A549 (cell line): ENCODE measurements at regions not wholly inside any gene's neighbourhood (a gene's known extent, or its start where the extent isn't known, plus 50 kb on each side); places are given as distances from the start of the nearest gene placed in this dataset.

ENCODE experiments used
- ATAC-seq, 2 experiments: fragments of 200-7000 bp in 1 of 2; fragments of >200 bp in 1 of 2; cut with Nextera tagmentation in 1 of 2; cut with Tn5 transposase in 1 of 2; 3 replicates each; pipeline versions ENCODE4 v1.8.0 to v1.9.1; 2018 to 2020; ENCODE audit warnings: mild to moderate bottlenecking in 1 of 2, moderate library complexity in 1 of 2
- CTCF ChIA-PET: fragments of 300-600 bp; sonication (Branson Sonifier 250); formaldehyde crosslinking; extraction: SDS; loops from one replicate; lab custom pipeline; 2021; ENCODE audit warnings: antibody characterized with exemption, inconsistent platforms; lab: Yijun Ruan, JAX
- POLR2A ChIA-PET: fragments of 350-600 bp; formaldehyde crosslinking; extraction: SDS; loops from one replicate; lab custom pipeline; 2021; ENCODE audit warnings: antibody characterized with exemption, inconsistent platforms; lab: Yijun Ruan, JAX
- DNase-seq, 2 experiments: peaks; one replicate each; pipeline versions ENCODE4 v3.0.0 to v3.0.0-alpha.2; 2011 to 2016; ENCODE audit warnings: low read depth in 1 of 2, low spot score in 1 of 2
- FAIRE-seq: peaks from 2 replicates; lab custom pipeline; 2011; peaks lifted over from hg19 to GRCh38; lab: Jason Lieb, UNC
- H3K27ac ChIP-seq, 2 experiments: fragments of >200 bp; sonication (Bioruptor Twin); formaldehyde crosslinking; 3 replicates each; pipeline ENCODE4 v1.5.1; 2016 to 2017
- H3K4me1 ChIP-seq: fragments of >200 bp; sonication (Bioruptor Twin); formaldehyde crosslinking; 3 replicates; pipeline ENCODE4 v1.6.1; 2016
- H3K4me2 ChIP-seq: fragments of >200 bp; sonication (Bioruptor Twin); formaldehyde crosslinking; 3 replicates; pipeline ENCODE4 v1.6.1; 2016
- H3K4me3 ChIP-seq: fragments of >200 bp; sonication (Bioruptor Twin); formaldehyde crosslinking; 3 replicates; pipeline ENCODE4 v1.5.1; 2016
- H3K9me3 ChIP-seq: fragments of >200 bp; sonication (Bioruptor Twin); formaldehyde crosslinking; 3 replicates; pipeline ENCODE4 v1.6.1; 2016
- CBX2 ChIP-seq: fragments of 200-600 bp; sonication (generic); IDR thresholded peaks from 2 replicates; pipeline ENCODE4 v1.6.1; 2016; ENCODE audit warnings: low read depth, mild to moderate bottlenecking, borderline replicate concordance
- CBX8 ChIP-seq: fragments of 200-600 bp; sonication (generic); IDR thresholded peaks from 2 replicates; pipeline ENCODE4 v1.6.1; 2016
- CTCF ChIP-seq: fragments of >200 bp; sonication (Bioruptor Twin); formaldehyde crosslinking; IDR thresholded peaks from 3 replicates; pipeline ENCODE4 v1.5.1; 2016
- E2F6 ChIP-seq: IDR thresholded peaks from 2 replicates; pipeline ENCODE4 v1.6.1; 2012; ENCODE audit warnings: low read depth, borderline replicate concordance
- EP300 ChIP-seq, 2 experiments: fragments of >200 bp; sonication (Bioruptor Twin); formaldehyde crosslinking; IDR thresholded peaks; 2 replicates in 1 of 2; 3 replicates in 1 of 2; pipeline ENCODE4 v1.6.1; 2016 to 2017
- ESRRA ChIP-seq: fragments of 150-350 bp; IDR thresholded peaks from 2 replicates; pipeline ENCODE4 v1.6.1; 2014; ENCODE audit warnings: mild to moderate bottlenecking, low read length, borderline replicate concordance
- FOSB ChIP-seq: fragments of 250-450 bp; sonication (Bioruptor Pico); IDR thresholded peaks from 2 replicates; pipeline ENCODE4 v1.5.0; 2020; ENCODE audit warnings: mild to moderate bottlenecking, moderate library complexity
- FOSL2 ChIP-seq, 2 experiments: fragments of 450-650 bp in 1 of 2; fragments of >200 bp in 1 of 2; sonication (Bioruptor Twin) in 1 of 2; formaldehyde crosslinking; IDR thresholded peaks; 2 replicates each; pipeline versions ENCODE4 v1.5.0 to v1.6.1; 2016 to 2020; ENCODE audit warnings: mild to moderate bottlenecking in 1 of 2, moderate library complexity in 1 of 2
- GATA3 ChIP-seq: IDR thresholded peaks from 2 replicates; pipeline ENCODE4 v1.6.1; 2012; ENCODE audit warnings: borderline replicate concordance
- HEYL ChIP-seq: fragments of 250-450 bp; sonication (Bioruptor Pico); IDR thresholded peaks from 2 replicates; pipeline ENCODE4 v1.8.0; 2021; ENCODE audit warnings: mild to moderate bottlenecking, moderate library complexity
- HOXA7 ChIP-seq: fragments of 250-450 bp; sonication (Bioruptor Pico); IDR thresholded peaks from 2 replicates; pipeline ENCODE4 v1.5.0; 2020; ENCODE audit warnings: mild to moderate bottlenecking, moderate library complexity
- JUN ChIP-seq, 2 experiments: fragments of >200 bp; sonication (Bioruptor Twin); formaldehyde crosslinking; IDR thresholded peaks; 2 replicates in 1 of 2; 3 replicates in 1 of 2; pipeline ENCODE4 v1.6.1; 2016 to 2017
- KDM1A ChIP-seq: fragments of 200-600 bp; sonication (generic); IDR thresholded peaks from 2 replicates; pipeline ENCODE4 v1.6.1; 2016; ENCODE audit warnings: low read depth, mild to moderate bottlenecking
- KDM5A ChIP-seq: fragments of 200-600 bp; sonication (generic); IDR thresholded peaks from 2 replicates; pipeline ENCODE4 v1.6.1; 2016; ENCODE audit warnings: antibody characterized with exemption, mild to moderate bottlenecking
- MAZ ChIP-seq: fragments of 150-350 bp; IDR thresholded peaks from 2 replicates; pipeline ENCODE4 v1.6.1; 2014; ENCODE audit warnings: antibody characterized with exemption, low read depth, low read length, borderline replicate concordance
- PBX3 ChIP-seq: IDR thresholded peaks from 2 replicates; pipeline ENCODE4 v1.6.1; 2012
- PHF8 ChIP-seq: fragments of 200-600 bp; sonication (generic); IDR thresholded peaks from 2 replicates; pipeline ENCODE4 v1.6.1; 2016; ENCODE audit warnings: low read depth, mild to moderate bottlenecking, antibody characterized with exemption, moderate library complexity, borderline replicate concordance
- POLR2A ChIP-seq: IDR thresholded peaks from 2 replicates; pipeline ENCODE4 v1.6.1; 2012; ENCODE audit warnings: mild to moderate bottlenecking, low read length
- POLR2AphosphoS2 ChIP-seq: conservative IDR thresholded peaks from 2 replicates; pipeline ENCODE4 v1.6.1; 2012; ENCODE audit warnings: low read length, improper control_type of control experiment, inconsistent platforms
- RAD21 ChIP-seq, 2 experiments: fragments of >200 bp in 1 of 2; sonication (Bioruptor Twin) in 1 of 2; formaldehyde crosslinking in 1 of 2; IDR thresholded peaks in 1 of 2; conservative IDR thresholded peaks in 1 of 2; 2 replicates in 1 of 2; 3 replicates in 1 of 2; pipeline ENCODE4 v1.6.1; 2012 to 2018; ENCODE audit warnings: inconsistent platforms in 1 of 2
- RCOR1 ChIP-seq: fragments of 150-350 bp; IDR thresholded peaks from 2 replicates; pipeline ENCODE4 v1.6.1; 2014; ENCODE audit warnings: antibody characterized with exemption, low read length, low read depth
- REST ChIP-seq: fragments of 200-600 bp; sonication (generic); IDR thresholded peaks from 2 replicates; pipeline ENCODE4 v1.6.1; 2016; ENCODE audit warnings: antibody characterized with exemption, mild to moderate bottlenecking, moderate library complexity
- RFX5 ChIP-seq: fragments of 450-650 bp; IDR thresholded peaks from 2 replicates; pipeline ENCODE4 v1.7.1; 2014; ENCODE audit warnings: antibody characterized with exemption, mild to moderate bottlenecking, moderate library complexity
- RNF2 ChIP-seq: fragments of 200-600 bp; sonication (generic); IDR thresholded peaks from 2 replicates; pipeline ENCODE4 v1.6.1; 2016; ENCODE audit warnings: low read depth, mild to moderate bottlenecking, antibody characterized with exemption, moderate library complexity, borderline replicate concordance
- SMC3 ChIP-seq: fragments of >200 bp; sonication (Bioruptor Twin); formaldehyde crosslinking; IDR thresholded peaks from 3 replicates; pipeline ENCODE4 v1.6.1; 2018; ENCODE audit warnings: inconsistent platforms
- SREBF2 ChIP-seq: fragments of 450-650 bp; IDR thresholded peaks from 2 replicates; pipeline ENCODE4 v1.6.1; 2014; ENCODE audit warnings: mild to moderate bottlenecking, moderate library complexity
- TP53 ChIP-seq: fragments of 250-450 bp; sonication (Bioruptor Pico); IDR thresholded peaks from 2 replicates; pipeline ENCODE4 v1.5.0; 2021; ENCODE audit warnings: mild to moderate bottlenecking, moderate library complexity
- USF2 ChIP-seq: fragments of 450-650 bp; IDR thresholded peaks from 2 replicates; pipeline ENCODE4 v1.6.1; 2014; ENCODE audit warnings: antibody characterized with exemption
- WGBS: methylation state at CpG from one replicate; pipeline ENCODE4 v1.1.6; 2017; ENCODE audit errors: missing lambda C conversion rate; 5-methylcytosine and 5-hydroxymethylcytosine counted together
- TF ChIP-seq, protein P1 (sequence below): fragments of 150-350 bp; IDR thresholded peaks from 2 replicates; pipeline ENCODE4 v1.6.1; 2014; ENCODE audit warnings: low read depth, mild to moderate bottlenecking, low read length
- TF ChIP-seq, protein P2 (sequence below): IDR thresholded peaks from 2 replicates; pipeline ENCODE4 v1.6.1; 2012

GRCh38 chr9:113678859-113679256 is 197.3 kb upstream of the ZNF618 start (continued):
- TF ChIP-seq CBX2 (no peak), CBX8 (no peak), HOXA7 (CRISPR knock-in tag) (no peak), RCOR1 (no peak)

- peaks cover 6% of the 10 kb centered on the region; the same call in 2 of the 3 replicates for H3K4me1 ChIP-seq
- TF ChIP-seq JUN (IDR thresholded peaks at IDR 0.05) = no peak
- TF ChIP-seq FOSL2 (IDR thresholded peaks at IDR 0.05) = no peak
- TF ChIP-seq FOSL2 (CRISPR knock-in tag; IDR thresholded peaks at IDR 0.05) = peak; percentile 13; the same call in 1 of the 2 replicates
- TF ChIP-seq REST = no peak
- no peak for TF ChIP-seq TP53
- no peak for TF ChIP-seq EP300 (IDR thresholded peaks at IDR 0.05)
- no peak for TF ChIP-seq RNF2
- TF ChIP-seq RAD21 (conservative IDR thresholded peaks at IDR 0.05 in 1 of 2, IDR thresholded peaks at IDR 0.05 in 1 of 2) = peak; percentile 77 to 81
- no peak for TF ChIP-seq E2F6
- no peak for TF ChIP-seq RFX5
- TF ChIP-seq MAZ = no peak
- no peak for TF ChIP-seq KDM1A
- TF ChIP-seq FOSB (CRISPR knock-in tag) = no peak
- no peak for TF ChIP-seq KDM5A
- no peak for TF ChIP-seq USF2
- TF ChIP-seq CTCF = peak; percentile 93
- TF ChIP-seq PHF8 = no peak
- no peak for TF ChIP-seq CBX2
- no peak for TF ChIP-seq SREBF2
- TF ChIP-seq, protein P1, sequence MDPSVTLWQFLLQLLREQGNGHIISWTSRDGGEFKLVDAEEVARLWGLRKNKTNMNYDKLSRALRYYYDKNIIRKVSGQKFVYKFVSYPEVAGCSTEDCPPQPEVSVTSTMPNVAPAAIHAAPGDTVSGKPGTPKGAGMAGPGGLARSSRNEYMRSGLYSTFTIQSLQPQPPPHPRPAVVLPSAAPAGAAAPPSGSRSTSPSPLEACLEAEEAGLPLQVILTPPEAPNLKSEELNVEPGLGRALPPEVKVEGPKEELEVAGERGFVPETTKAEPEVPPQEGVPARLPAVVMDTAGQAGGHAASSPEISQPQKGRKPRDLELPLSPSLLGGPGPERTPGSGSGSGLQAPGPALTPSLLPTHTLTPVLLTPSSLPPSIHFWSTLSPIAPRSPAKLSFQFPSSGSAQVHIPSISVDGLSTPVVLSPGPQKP = no peak
- TF ChIP-seq HEYL (CRISPR knock-in tag) = no peak
- TF ChIP-seq PBX3 = no peak
- peak; percentile 86 for TF ChIP-seq SMC3
- no peak for TF ChIP-seq RCOR1
- no peak for TF ChIP-seq POLR2AphosphoS2
- peak; percentile 30; the same call in 1 of the 2 replicates for TF ChIP-seq GATA3
- TF ChIP-seq ESRRA = no peak
- TF ChIP-seq POLR2A = no peak
- TF ChIP-seq, protein P2, sequence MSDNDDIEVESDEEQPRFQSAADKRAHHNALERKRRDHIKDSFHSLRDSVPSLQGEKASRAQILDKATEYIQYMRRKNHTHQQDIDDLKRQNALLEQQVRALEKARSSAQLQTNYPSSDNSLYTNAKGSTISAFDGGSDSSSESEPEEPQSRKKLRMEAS = no peak; the same call in 1 of the 2 replicates
- peak overlapping the region; percentile 51 to 63 for H3K27ac ChIP-seq
- no peak overlapping the region for H3K4me3 ChIP-seq
- CTCF ChIA-PET = interaction anchor here (0.7 to 3.9 kb wide), 40 partner anchors 8 to 1952 kb away, joined by 3 to 19 read pairs (median 4); partner anchors contain the start of gene ZNF618
- peak overlapping the region; percentile 61 for H3K4me2 ChIP-seq
- peak; percentile 94 for FAIRE-seq
- no peaks in the 10 kb centered on the region for H3K9me3 ChIP-seq
- POLR2A ChIA-PET = no interaction called here
- WGBS = 1% methylated on average over 9 of the region's 9 CpGs
- ATAC-seq = peak; percentile 83 to 95
- DNase-seq = peak; percentile 84 to 94
Measured at GRCh38 chr9:113682297-113682771, 193.8 kb upstream of the ZNF618 start.
